HAP-1 (cell line): ENCODE measurements at regions not wholly inside any gene's neighbourhood (a gene's known extent, or its start where the extent isn't known, plus 50 kb on each side); places are given as distances from the start of the nearest gene placed in this dataset.

Source experiments
- DNase-seq, 2 experiments: peaks; one replicate each; pipeline ENCODE4 v3.0.0-alpha.2; 2016 to 2020; ENCODE audit warnings: low spot score in 2 of 2
- H3K27me3 ChIP-seq: fragments of 250-450 bp; sonication (Bioruptor Pico); 2 replicates; pipeline ENCODE4 v1.5.1; 2020; ENCODE audit warnings: low read depth, mild to moderate bottlenecking, moderate library complexity
- H3K36me3 ChIP-seq: fragments of 250-450 bp; sonication (Bioruptor Pico); replicated peaks from 2 replicates; pipeline ENCODE4 v1.5.1; 2020; ENCODE audit warnings: mild to moderate bottlenecking
- H3K4me1 ChIP-seq: fragments of 250-450 bp; sonication (Bioruptor Pico); 2 replicates; pipeline ENCODE4 v1.5.1; 2020; ENCODE audit warnings: mild to moderate bottlenecking
- H3K4me3 ChIP-seq: fragments of 250-450 bp; sonication (Bioruptor Pico); 2 replicates; pipeline ENCODE4 v1.5.1; 2020; ENCODE audit warnings: mild to moderate bottlenecking, moderate library complexity
- H3K9me3 ChIP-seq: fragments of 250-450 bp; sonication (Bioruptor Pico); 2 replicates; pipeline ENCODE4 v1.5.1; 2020; ENCODE audit warnings: mild to moderate bottlenecking, moderate library complexity
- in situ Hi-C: fragments of 300-500 bp; cut with MboI; formaldehyde crosslinking; loops from 3 replicates; pipeline ENCODE4 v1.14.3; 2020; ENCODE audit warnings: low sequenced_read_pairs, inconsistent platforms, mixed read lengths

DNA sequence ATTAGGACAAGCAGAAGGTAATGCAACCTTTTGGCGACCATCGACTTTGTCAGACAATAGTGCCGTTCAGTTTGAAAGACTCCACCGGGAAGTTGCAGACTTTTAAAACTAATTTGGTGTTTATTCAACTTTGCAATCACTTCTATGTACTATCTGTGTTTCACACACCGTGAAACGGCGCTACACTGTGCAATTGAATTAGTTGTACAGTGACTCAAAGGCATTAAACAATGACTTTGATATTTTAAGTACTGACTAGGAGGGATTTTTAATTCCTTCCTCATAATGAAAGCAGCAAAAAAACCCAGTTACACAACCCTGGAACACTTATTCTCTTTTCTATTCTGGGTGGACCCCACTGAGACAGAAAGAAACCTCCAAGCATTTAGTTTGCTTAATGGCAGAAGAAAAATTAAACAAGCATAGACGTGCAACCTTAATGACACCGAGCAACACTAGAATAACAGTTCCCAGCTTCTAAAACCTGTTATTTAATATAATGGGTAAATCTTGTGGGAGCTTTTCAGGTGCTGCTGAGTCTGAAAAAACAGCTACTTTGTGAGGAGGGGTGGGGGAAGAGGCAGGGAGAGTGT lies 176.8 kb downstream of the LMO4 start:
- in situ Hi-C loops: no loop called here
- no peaks in the 10 kb centered on the region for H3K36me3 ChIP-seq
- no peaks in the 10 kb centered on the region for H3K4me1 ChIP-seq
- no peaks in the 10 kb centered on the region for H3K9me3 ChIP-seq
- no peaks in the 10 kb centered on the region for H3K27me3 ChIP-seq
- no peak for DNase-seq
- H3K4me3 ChIP-seq: no peak overlapping the region

DNA sequence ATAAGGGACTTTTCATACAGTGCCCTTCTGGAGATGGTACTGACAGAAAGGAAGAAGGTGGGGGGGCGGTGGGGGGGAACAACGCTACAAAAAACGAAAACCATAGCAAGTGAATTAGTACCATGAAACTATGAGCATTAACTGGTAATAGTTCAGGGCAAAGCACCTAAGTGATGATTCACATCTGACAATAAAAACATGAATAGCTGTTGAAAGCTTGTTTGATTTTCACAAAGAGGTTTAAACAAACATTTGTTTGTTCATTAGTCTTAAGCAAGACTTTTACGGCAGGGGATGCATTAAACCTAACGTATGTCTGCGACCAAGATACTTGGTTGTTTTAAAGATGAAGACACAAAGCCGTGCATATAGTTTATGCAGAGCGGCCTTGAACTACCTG lies 177.5 kb downstream of the LMO4 start:
- DNase-seq: no peak
- H3K36me3 ChIP-seq: no peaks in the 10 kb centered on the region
- no peaks in the 10 kb centered on the region for H3K27me3 ChIP-seq
- in situ Hi-C loops: no loop called here
- no peaks in the 10 kb centered on the region for H3K9me3 ChIP-seq
- no peaks in the 10 kb centered on the region for H3K4me1 ChIP-seq
- H3K4me3 ChIP-seq: no peak overlapping the region

DNA sequence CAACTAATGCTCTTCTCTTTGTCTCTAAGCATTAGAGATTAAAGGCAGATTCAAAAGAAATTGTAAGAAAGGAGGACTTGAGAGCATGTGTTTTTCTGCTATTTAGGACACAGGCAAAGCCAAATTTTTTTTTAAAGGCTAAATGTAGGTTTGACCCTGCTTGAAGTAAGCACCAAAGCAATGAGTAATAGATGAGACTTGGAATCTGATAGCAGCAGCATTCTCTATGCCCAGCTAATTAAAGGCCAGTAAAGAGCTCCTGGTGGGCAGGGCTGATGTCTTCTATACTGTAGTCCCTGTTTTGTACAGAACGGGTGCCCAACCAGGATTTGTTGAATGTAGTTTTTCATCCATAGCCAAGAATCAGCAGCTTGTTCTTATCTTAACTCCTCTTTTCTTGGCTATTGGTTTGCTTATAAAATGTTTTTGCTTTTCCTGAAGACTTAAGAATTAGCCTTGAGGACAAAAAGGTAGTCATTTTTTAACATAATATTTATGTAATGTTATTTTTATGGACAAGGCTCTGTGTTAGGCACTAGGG lies 179.6 kb downstream of the LMO4 start:
- H3K9me3 ChIP-seq: no peaks in the 10 kb centered on the region
- H3K4me3 ChIP-seq: no peak overlapping the region
- no peaks in the 10 kb centered on the region; the same call in 1 of the 2 replicates for H3K4me1 ChIP-seq
- in situ Hi-C loops: no loop called here
- H3K27me3 ChIP-seq: no peaks in the 10 kb centered on the region
- no peak for DNase-seq
- H3K36me3 ChIP-seq: no peaks in the 10 kb centered on the region

DNA sequence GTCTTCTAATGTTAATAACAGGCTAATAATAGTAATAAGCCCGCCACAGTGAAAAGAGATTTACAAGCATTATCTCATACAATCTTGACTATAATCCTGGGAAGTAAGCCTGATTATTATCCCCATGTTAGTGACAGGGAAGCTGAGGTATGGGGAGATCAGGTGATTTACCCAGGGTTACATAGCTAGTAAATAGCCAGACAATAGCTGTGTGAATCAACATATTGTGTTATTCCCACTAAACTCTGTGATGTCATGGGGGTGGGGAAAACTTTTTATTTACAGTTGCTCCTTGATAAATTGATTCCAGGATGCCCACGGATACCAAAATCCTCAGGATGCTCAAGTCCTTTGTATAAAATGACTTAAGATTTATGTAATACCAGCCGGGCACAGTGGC lies 181.9 kb downstream of the LMO4 start:
- no peak for DNase-seq
- no peaks in the 10 kb centered on the region for H3K9me3 ChIP-seq
- H3K36me3 ChIP-seq: no peaks in the 10 kb centered on the region
- no peak overlapping the region for H3K4me3 ChIP-seq
- no peaks in the 10 kb centered on the region for H3K27me3 ChIP-seq
- no peaks in the 10 kb centered on the region; the same call in 1 of the 2 replicates for H3K4me1 ChIP-seq
- in situ Hi-C loops: no loop called here

DNA sequence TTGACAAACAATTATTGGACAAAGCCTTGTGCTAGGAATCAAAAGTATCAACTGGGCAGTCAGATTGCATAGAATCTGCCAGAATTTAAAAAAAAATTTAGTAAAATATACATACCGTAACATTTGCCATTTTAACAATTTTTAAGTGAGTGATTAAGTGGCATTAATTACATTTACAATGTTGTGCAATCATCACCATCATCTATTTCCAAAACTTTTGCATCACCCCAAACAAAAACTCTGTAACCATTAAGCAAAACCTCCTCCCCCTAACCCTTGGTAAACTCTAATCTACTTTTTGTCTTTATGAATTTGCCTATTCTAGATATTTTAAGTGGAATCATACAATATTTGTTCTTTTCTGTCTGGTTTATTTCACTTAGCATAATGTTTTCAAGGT lies 182.8 kb downstream of the LMO4 start:
- no peak overlapping the region for H3K4me3 ChIP-seq
- no peaks in the 10 kb centered on the region; the same call in 1 of the 2 replicates for H3K4me1 ChIP-seq
- H3K27me3 ChIP-seq: no peaks in the 10 kb centered on the region
- in situ Hi-C loops: no loop called here
- H3K36me3 ChIP-seq: no peaks in the 10 kb centered on the region
- no peak for DNase-seq
- H3K9me3 ChIP-seq: no peaks in the 10 kb centered on the region

DNA sequence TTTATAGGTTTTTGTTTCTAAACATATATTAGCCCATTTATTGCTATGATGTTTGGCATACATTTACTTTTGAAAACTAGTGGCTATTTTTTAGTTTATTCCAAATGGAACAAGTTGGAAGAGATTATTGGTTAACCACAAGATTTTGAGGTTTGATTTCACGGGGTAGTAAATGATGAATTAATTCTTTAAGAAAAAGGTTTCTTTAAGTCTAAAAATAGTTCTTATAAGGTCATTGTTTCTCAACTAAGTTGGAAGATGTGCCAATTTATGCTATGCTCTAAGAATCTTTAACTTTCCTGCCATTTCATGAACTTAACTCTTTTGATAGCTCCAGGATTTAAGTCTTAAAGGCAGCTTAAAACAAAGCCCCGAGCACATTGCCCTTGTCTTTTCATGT lies 183.8 kb downstream of the LMO4 start:
- H3K9me3 ChIP-seq: no peaks in the 10 kb centered on the region
- no peak overlapping the region for H3K4me3 ChIP-seq
- DNase-seq: no peak
- H3K4me1 ChIP-seq: no peaks in the 10 kb centered on the region; the same call in 1 of the 2 replicates
- H3K36me3 ChIP-seq: no peaks in the 10 kb centered on the region
- H3K27me3 ChIP-seq: no peaks in the 10 kb centered on the region
- in situ Hi-C loops: no loop called here

DNA sequence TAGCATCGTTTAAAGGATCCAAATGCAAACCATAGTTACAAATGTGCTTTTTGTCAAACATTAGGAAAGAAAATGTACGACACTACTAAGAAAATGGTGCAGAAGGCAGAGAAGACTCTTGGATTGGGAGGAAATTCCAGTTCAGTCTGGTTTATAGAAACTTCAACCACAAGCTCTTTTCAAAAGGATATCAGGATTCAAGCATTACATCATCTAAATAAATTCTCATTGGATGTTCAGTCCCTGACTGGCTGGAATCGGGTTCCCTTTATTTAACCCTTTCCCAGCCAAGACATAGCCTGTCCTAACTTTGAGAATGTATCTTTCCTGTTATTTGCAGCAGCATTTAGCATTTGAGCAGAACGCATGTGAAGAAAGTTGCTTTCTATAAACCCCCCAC lies 184.6 kb downstream of the LMO4 start:
- H3K4me3 ChIP-seq: no peak overlapping the region
- H3K9me3 ChIP-seq: no peaks in the 10 kb centered on the region
- H3K27me3 ChIP-seq: no peaks in the 10 kb centered on the region
- DNase-seq: no peak
- no peaks in the 10 kb centered on the region for H3K36me3 ChIP-seq
- H3K4me1 ChIP-seq: no peaks in the 10 kb centered on the region; the same call in 1 of the 2 replicates
- in situ Hi-C loops: no loop called here

DNA sequence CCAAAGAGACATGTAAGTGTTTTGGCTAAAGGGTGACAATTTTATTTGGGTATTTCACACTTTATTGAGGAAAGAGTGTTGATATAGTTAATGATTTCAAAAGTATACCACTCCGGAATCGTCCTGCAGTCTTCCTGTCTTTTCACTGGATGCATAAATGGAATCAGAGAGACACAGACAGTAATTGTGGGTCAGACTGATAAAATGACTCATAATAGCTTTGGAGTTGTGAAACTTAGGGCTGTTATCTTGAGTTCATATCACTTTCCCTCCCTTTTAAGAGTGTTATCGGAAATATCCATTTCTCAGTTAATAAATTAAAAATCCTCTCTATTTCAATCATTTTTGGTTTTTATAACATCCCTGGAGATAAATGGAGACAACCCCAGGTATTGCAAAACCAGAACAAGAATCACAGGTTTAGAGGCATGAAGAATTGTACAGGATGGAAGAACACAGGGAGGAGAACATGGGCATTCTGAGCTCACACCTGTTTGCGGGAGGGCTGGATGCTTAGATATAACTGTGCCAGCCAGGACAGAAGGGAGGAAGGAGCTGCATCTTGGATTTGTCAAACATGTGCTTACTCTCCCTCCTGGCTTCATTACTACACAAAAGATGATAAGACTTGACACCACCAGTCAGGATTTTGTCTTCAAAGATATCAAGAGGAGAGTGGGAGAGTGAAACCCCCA lies 185.4 kb downstream of the LMO4 start:
- no peak for DNase-seq
- no peaks in the 10 kb centered on the region for H3K9me3 ChIP-seq
- no peaks in the 10 kb centered on the region for H3K36me3 ChIP-seq
- in situ Hi-C loops: no loop called here
- no peaks in the 10 kb centered on the region; the same call in 1 of the 2 replicates for H3K4me1 ChIP-seq
- no peak overlapping the region for H3K4me3 ChIP-seq
- no peaks in the 10 kb centered on the region for H3K27me3 ChIP-seq

DNA sequence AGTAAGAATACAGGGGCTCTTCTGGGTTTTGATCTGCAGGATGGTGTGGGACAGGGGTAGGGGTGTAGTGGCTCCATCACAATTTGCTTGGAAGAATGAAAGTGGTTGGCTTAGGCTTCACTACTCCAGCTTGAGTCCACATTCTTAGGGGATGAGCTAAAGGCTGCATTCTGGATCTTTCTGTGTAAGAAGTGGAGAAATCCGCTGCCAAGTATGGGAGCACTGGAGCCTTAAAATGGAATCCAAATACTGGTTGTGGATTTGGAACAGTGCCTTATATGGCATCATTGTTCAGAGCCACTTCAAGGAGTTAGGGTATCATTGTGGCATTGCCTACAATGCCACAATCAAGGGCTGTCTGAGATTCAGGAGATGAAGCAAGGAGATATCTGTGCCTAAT lies 187.1 kb downstream of the LMO4 start:
- DNase-seq: no peak
- no peaks in the 10 kb centered on the region for H3K36me3 ChIP-seq
- in situ Hi-C loops: no loop called here
- H3K9me3 ChIP-seq: no peaks in the 10 kb centered on the region
- no peak overlapping the region for H3K4me3 ChIP-seq
- no peaks in the 10 kb centered on the region; the same call in 1 of the 2 replicates for H3K4me1 ChIP-seq
- no peaks in the 10 kb centered on the region for H3K27me3 ChIP-seq

DNA sequence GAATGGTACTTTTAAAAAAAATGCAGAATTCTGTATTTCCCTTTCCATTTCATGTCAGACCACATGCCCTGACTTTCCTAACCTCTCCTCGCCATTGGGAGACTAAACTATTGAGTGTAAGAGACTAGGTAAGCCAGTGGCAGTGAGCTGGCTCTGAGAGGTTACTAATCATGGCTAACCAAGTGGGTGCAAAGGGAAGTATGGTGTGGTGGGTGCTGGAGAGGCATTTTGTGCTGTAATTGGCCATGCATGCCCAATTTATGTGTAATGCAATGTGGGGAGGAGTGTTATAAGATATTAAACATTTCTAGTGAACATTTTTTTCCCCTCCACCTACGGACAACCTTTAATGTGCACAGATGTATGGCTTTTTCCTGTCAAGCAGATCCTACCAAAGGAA lies 190.1 kb downstream of the LMO4 start:
- H3K27me3 ChIP-seq: no peaks in the 10 kb centered on the region
- H3K36me3 ChIP-seq: no peaks in the 10 kb centered on the region
- no peaks in the 10 kb centered on the region for H3K4me1 ChIP-seq
- no peak for DNase-seq
- H3K9me3 ChIP-seq: no peaks in the 10 kb centered on the region
- H3K4me3 ChIP-seq: no peak overlapping the region
- in situ Hi-C loops: no loop called here

DNA sequence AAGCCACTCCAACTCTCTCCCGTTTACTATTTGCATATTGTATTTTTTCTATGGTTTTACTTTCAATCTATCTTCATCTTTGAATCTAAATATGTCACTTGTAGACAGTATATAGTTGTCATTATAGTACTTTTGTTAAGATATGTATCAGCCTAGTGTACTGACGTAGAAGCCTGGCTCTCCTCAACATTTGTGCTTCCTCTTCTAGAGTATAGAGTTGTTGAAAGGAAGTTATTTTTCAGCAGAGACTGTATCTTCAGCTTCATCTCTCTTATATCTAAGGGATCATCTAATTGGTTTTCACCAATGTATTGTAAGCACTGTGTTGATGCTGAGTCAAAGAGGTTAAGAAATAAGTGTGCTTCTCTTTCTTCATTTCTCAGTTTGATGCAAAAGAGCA lies 192.8 kb downstream of the LMO4 start:
- Histone ChIP-seq H3K4me1 (no peaks in the 10 kb centered on the region), H3K4me3 (no peak overlapping the region), H3K9me3 (no peaks in the 10 kb centered on the region), H3K27me3 (no peaks in the 10 kb centered on the region), H3K36me3 (no peaks in the 10 kb centered on the region)
- in situ Hi-C loops: no loop called here
- no peak for DNase-seq

DNA sequence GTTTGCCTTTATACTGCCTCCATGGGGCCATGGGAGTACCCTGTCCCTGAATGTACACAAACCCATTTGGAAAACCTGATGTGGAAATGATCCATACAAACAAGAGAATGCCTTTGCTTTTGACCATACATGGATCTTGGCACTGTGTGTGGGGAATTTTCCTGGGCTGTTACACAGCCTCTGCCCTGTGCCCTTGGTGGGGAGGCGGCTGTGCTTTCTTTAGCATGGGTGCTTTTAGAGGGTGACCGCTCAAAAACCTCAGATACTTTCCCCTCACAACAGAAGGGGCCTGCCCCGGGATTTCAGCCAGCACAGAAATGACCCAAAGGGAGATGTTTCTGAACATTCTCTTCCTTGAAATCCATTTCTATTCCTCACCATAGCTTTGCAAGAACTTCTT lies 194.8 kb downstream of the LMO4 start:
- Histone ChIP-seq H3K9me3 (no peaks in the 10 kb centered on the region), H3K36me3 (no peaks in the 10 kb centered on the region)
- in situ Hi-C loops: no loop called here

DNA sequence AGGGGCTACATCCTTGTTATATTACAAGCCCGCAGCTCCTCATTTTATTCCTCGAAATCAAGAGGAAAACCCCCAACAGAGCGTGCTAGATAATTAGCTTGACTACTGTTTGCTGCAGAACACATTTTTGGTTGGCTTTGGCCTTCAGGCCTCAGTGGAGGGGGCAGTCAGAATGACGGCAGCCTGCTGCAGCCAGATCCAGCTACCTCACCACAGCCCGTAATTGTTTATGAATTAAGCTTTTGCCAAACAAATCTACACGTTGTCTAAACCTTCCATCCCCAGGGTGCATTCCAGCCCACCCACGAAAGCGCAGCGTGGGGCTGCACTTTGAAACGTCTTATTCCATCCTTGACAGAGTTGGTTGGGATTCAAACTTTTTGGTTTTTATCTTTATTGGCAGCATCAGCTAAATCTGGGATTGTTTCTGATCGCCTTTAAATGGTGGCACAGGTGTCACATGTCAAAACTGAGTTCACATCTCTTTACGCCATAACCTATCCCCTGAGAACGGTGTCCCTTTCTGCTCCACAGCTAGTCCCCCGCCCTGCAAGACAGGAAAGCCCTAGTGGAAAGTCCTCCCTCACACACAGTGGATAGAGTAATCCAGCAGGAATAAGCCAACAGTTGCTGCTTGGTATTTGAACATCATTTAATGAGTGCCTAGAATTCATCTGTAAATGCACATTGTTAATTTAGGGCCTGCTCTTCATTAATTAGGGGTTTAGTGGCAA lies 195.5 kb downstream of the LMO4 start:
- Histone ChIP-seq H3K36me3 (no peaks in the 10 kb centered on the region), H3K4me1 (no peaks in the 10 kb centered on the region), H3K27me3 (no peaks in the 10 kb centered on the region), H3K4me3 (no peak overlapping the region), H3K9me3 (no peaks in the 10 kb centered on the region)
- no peak for DNase-seq
- in situ Hi-C loops: no loop called here

More for the DNA sequence above, 194.8 kb downstream of the LMO4 start:
- no peak for DNase-seq
- Histone ChIP-seq H3K4me1 (no peaks in the 10 kb centered on the region), H3K27me3 (no peaks in the 10 kb centered on the region), H3K4me3 (no peak overlapping the region)
